Activated CD4-positive, alpha-beta T cell treated with anti-CD3 and anti-CD28 coated beads, Interleukin-2, amount 50 U/mL, for 16 hours (primary cell): ENCODE measurements at regions not wholly inside any gene's neighbourhood (a gene's known extent, or its start where the extent isn't known, plus 50 kb on each side); places are given as distances from the start of the nearest gene placed in this dataset.
"Not testable (repeated sequence)": the region's sequence is repeated elsewhere in the genome, so short reads cannot be mapped to it uniquely, and the experiment has no call there.

Experiments
- DNase-seq: peaks from one replicate; pipeline ENCODE4 v3.0.0-alpha.2; 2020

DNA sequence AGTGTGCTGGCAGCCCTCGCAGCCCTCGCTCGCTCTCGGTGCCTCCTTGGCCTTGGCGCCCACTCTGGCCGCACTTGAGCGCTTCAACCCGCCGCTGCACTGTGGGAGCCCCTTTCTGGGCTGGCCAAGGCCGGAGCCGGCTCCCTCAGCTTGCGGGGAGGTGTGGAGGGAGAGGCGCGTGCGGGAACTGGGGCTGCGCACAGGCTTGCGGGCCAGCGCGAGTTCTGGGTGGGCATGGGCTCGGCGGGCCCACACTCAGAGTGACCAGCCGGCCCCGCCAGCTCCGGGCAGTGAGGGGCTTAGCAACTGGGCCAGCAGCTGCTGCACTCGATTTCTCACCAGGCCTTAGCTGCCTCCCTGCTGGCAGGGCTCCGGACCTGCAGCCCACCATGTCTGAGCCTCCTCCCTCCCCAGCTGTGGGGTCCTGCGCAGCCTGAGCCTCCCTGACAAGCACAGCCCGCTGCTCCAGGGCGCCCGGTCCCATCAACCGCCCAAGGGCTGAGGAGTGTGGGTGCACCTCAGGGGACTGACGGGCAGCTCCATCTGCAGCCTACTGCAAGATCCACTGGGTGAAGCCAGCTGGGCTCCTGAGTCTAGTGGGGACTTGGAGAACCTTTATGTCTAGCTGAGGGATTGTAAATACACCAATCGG is 786.0 kb upstream of the SORCS1 start:
- not testable (repeated sequence) for DNase-seq

DNA sequence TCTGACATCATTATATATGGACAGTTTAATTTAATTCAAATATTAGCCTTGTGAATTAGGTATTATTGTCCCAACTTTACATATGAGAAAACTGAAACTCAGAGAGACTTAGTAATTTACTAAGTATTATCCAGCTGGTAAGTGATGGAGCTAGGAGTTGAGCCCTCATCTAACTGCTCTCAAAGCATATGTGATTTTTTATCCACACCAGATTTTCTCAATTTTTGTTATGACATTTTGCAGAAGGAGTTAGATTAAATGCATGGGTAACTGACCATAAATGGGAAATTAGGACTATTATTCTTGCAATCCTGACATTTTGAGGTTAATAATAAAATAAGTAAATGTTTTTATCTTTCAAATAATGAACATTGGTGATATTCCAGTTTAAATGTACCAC is 778.3 kb upstream of the SORCS1 start:
- DNase-seq = no peak

DNA sequence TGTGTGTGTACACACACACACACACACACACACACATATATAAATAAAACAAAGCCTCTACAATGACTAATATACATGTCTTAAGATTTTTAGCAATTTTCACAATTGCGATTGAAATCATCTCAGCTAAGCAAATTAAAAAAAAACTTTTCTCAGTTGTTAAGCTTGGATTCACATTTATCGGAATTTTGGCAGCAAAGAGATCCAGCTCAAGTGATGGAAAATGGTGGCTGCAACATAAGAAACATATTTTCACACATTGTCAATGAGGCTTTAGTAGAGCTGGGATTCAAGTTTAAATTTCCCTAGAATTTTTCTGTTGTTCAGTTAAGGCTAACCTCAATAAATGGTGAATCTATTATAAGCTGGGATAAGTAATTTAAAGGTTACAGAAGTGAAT is 768.6 kb upstream of the SORCS1 start:
- DNase-seq = no peak

DNA sequence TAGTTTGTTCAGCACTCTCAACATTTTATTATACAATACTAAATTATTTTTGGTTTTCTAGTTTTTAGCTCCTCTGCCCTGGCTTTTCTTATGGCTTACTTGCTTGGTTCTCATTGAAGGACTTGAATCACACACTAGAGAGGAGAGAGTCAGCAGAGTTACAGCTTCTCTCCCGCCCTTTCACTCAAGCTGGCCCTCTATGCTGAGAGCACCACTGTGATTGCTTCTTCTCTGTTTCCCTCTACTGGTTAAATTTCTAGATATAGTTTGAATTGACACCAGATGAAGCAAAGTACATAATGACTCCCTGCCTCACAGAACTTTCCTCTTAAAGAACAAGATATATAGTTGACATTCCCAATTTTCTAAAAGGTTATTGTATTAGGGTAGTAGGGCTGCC is 767.3 kb upstream of the SORCS1 start:
- no peak for DNase-seq

DNA sequence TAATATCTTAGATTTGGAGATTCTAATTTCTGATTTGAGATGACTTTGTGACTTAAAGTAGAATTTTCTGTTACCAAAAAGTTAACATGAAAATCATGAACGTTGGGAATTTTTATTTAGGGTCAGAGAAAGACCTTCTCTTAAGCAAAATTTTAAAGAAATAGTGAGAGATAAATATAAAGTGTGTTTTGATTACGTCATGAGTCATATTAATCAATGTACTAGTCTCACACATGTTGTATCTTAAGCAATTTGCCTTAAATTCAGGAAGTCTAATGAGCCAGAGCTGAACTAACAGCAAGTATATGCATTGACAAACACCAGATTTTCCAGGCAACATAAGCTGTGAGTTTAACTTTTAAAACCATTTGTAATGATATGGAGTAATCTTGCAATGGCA is 765.5 kb upstream of the SORCS1 start:
- no peak for DNase-seq

GRCh38 chr10:107924458-107924857 is 760.0 kb upstream of the SORCS1 start:
- DNase-seq = no peak

DNA sequence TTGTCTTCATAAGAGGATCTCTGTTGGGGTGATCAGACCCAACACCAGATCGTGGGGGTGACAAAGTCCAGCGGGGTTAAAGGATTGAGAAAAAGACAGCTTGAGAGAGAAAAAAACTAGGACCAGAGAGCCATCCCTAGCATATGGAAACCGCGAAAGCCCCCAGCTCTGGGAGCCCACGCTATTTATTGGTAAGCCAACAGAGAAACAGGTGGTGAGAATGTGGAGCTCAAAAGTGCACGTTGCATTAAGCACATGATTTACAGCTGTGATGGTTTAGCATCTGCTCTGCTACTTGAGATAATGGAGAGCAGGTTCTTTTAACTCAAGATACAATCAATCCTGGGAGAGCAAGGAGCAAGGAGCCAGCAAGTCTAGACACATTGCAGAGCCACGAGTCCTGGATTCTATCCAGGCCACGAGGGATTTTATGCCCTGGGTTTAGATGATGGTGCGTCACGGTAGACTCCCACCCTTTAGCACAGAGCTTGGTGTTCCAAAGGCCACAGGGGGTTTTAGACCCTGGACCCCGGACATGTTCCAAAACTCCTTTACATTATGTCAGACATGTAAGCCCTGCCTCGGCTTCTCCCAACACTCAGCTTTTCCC is 755.2 kb upstream of the SORCS1 start:
- DNase-seq = no peak

GRCh38 chr10:107918171-107918570 is 753.7 kb upstream of the SORCS1 start:
- DNase-seq = no peak

GRCh38 chr10:107915215-107915610 is 750.7 kb upstream of the SORCS1 start:
- no peak for DNase-seq

DNA sequence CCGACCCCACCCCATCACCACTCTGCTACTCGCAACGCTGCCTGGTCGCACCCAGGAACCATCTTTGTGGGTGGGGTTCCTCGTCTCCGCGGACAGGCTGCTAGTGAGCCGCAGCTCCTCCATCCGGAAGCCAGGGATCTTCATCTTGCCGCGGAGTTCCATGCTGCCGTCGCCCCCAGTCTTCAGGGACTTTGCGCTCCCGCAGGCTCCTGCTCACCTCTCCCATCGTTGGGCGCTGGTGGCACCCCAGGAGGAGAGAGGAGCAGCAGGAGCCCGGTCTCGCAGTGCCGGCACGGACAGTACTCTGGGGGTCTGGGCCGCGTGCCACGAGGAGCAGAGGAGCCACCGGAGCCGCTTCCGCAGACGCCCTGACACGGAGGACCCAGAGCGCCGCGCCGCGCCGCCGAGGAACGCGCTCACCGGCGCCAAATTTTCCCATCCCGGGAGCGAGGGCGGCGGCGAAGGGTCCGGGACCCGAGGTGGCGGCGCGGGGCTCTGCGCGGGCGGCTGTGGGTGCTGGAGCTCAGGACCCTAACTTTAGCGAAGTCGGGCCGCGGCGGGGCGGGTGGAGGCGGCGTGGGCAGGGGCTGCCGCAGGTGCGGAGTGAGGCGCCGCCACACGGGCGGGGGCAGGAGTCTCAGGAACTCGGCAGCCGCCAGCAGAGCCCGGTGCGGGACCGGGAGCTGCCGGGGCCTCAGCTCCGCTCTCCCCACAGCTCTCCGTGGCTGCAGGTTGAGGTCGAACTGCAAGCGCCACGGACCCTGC is 750.1 kb upstream of the SORCS1 start:
- DNase-seq = no peak

GRCh38 chr10:107913317-107914294 is 749.1 kb upstream of the SORCS1 start:
- DNase-seq = peak; percentile 5

GRCh38 chr10:107901076-107901475 is 736.6 kb upstream of the SORCS1 start:
- no peak for DNase-seq

DNA sequence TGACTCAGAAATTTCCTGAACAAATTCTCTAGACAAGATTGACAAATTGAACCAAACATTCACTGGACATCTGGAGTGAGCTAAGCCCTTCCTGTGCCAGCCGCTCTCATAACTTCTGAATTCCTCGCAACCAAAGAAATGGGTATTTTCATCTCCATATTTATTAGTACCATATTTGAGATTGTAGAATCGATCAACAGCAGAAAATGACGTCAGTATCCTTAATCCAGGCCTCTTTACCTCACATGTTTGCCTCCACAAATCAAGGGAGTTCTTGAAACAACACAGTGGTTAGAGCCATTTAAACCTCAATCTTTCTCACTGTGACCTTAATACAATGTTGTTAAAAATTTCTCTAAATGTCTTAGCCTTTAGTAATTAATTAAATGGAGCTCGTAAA is 735.6 kb upstream of the SORCS1 start:
- no peak for DNase-seq

DNA sequence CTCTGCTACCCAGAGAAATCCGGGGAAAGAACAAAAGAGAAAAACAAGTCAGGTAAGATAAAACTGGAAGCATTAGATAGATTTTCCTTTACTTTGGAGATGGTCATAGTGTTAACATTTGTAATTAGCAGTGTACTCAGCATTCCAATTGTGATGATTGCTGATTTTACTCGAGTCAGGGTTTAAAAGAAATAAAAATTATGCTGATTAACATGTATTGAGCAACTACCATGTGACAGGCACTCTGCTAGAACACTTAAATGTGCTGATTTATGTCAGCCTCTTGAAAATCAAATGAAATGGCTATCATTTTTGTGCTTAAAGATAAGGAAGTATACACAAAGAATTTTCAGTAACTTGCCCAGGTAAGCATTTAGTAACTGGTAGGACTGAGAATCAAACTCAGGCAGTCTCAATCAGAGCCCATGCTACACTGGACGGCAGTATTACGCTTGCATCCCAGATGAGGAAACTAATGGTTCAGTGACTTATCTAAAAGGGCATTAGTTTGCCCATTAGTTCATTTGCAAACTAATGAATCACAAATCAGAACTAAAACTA is 735.1 kb upstream of the SORCS1 start:
- no peak for DNase-seq

DNA sequence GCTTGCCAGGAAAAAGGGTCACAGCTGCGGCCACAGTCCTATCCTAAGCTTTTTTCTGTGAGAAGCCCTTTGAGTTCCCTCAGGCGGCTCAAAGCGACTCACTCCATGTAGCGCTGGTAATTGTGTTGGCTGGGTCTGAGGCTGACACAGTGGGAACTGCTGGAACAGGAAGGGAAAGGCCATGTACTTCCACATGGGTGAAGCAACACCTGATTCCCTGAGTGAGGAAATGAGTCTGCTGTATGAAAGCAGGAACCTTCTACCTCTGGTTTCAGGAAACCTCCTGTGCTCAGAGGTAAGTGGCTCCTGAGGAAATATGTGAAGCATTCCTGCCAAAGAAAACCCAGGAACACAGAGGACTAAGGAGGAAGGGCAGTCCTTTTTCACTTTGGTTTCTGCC is 734.6 kb upstream of the SORCS1 start:
- DNase-seq = no peak

DNA sequence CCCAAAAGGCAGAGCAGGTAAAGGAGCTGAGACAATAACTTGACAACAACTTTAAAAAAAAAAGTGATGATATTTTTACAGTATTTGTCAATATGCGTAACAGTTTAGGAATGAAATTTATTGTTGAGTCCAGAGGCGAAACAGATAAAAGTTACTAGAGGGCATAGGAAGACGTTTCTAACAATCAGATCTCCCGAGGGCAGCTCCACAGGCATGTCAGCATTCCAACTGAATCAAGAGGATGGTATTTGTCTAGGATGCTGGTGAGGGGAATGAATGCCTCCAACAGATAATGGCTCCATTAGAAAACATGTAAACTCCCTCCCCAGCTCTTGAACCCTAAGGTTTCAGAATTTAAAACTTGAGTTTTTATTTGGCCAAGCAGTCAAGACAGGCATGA is 733.9 kb upstream of the SORCS1 start:
- DNase-seq = no peak

DNA sequence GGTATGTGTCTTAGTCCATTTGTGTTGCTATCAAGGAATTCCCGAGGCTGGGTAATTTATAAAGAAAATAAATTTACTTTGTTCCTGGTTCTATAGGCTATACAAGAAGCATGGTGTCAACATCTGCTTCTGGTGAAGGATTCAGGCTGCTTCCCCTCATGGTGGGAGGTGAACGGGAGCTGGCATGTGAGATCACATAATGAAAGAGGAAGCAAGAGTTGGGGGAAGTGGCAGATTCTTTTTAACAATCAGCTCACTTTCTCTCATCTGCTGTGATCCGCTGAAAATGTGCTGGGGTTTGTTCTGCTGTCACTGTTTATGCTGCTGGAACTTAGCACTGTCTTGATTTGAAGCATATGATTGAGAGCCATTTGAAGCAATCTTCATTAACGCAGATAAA is 730.0 kb upstream of the SORCS1 start:
- DNase-seq = no peak

GRCh38 chr10:107889105-107889504 is 724.6 kb upstream of the SORCS1 start:
- DNase-seq = no peak

- DNase-seq = no peak
Measured at GRCh38 chr10:107880185-107880584, 715.7 kb upstream of the SORCS1 start.

- no peak for DNase-seq
Measured at GRCh38 chr10:107873007-107873406, 708.5 kb upstream of the SORCS1 start.

GRCh38 chr10:107865691-107866090 is 701.2 kb upstream of the SORCS1 start:
- DNase-seq = no peak

- no peak for DNase-seq
Measured at GRCh38 chr10:107859065-107859464, 694.6 kb upstream of the SORCS1 start.

DNA sequence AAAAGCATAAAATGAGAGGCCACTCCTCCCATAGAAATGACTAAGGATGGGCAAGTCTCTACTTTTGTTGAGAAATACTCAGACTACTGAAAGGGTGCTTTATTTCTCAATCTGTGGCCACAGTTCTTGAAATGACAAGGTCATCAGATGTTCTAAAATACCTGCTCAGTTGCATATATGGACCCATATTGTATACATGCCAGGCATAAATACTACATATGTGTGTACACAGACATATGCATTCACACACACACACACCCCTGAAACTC is 691.5 kb upstream of the SORCS1 start:
- DNase-seq = no peak
